HepG2 (cell line): ENCODE measurements at regions not wholly inside any gene's neighbourhood (a gene's known extent, or its start where the extent isn't known, plus 50 kb on each side); places are given as distances from the start of the nearest gene placed in this dataset.

Experiments used
- ATAC-seq: fragments of 200-7000 bp; cut with Tn5 transposase; 3 replicates; pipeline ENCODE4 v1.9.1; 2020; ENCODE audit warnings: mild to moderate bottlenecking, moderate library complexity
- BruUV-seq: library from RNA; stranded (reverse); fragments of 400-500 nt; replicated peaks from 2 replicates; lab custom pipeline; 2021; lab: Mats Ljungman, UMichigan
- CTCF ChIA-PET: fragments of 300-600 bp; formaldehyde crosslinking; extraction: SDS; loops from one replicate; lab custom pipeline; 2021; ENCODE audit warnings: low total read pairs, inconsistent platforms, low intra/inter-chr PET ratio; lab: Yijun Ruan, JAX
- POLR2A ChIA-PET: fragments of 350-600 bp; sonication (Branson Sonifier 250); formaldehyde crosslinking; loops from one replicate; lab custom pipeline; 2020; ENCODE audit warnings: antibody characterized with exemption, inconsistent platforms; lab: Yijun Ruan, JAX
- DNase-seq: peaks from one replicate; pipeline ENCODE4 v3.0.0-alpha.2; 2015; ENCODE audit warnings: low spot score
- FAIRE-seq: peaks from 3 replicates; lab custom pipeline; 2011; peaks lifted over from hg19 to GRCh38; lab: Jason Lieb, UNC
- H2AFZ ChIP-seq: one replicate; pipeline ENCODE4 v1.6.1; 2011; ENCODE audit warnings: low read length, inconsistent platforms
- H3K27ac ChIP-seq: fragments of 300-600 bp; 3 replicates; pipeline ENCODE4 v1.8.0; 2011; ENCODE audit warnings: mixed run types, mild to moderate bottlenecking, mixed read lengths, low read length, inconsistent platforms; ENCODE audit not compliant: insufficient read depth; ENCODE audit errors: extremely low read length
- H3K27me3 ChIP-seq, 2 experiments: fragments of 200-600 bp in 1 of 2; 2 replicates in 1 of 2; 3 replicates in 1 of 2; pipeline versions ENCODE4 v1.6.0 to v1.8.0; 2011; ENCODE audit warnings: low read length in 2 of 2, mild to moderate bottlenecking in 2 of 2, moderate library complexity in 2 of 2, inconsistent platforms in 1 of 2; ENCODE audit not compliant: insufficient read depth in 2 of 2, control insufficient read depth in 1 of 2
- H3K36me3 ChIP-seq, 2 experiments: fragments of 200-600 bp in 1 of 2; replicated peaks in 1 of 2; 2 replicates in 1 of 2; 3 replicates in 1 of 2; pipeline versions ENCODE4 v1.5.1 to v1.8.0; 2011; ENCODE audit warnings: low read length in 2 of 2, inconsistent platforms in 1 of 2; ENCODE audit not compliant: insufficient read depth in 2 of 2, control insufficient read depth in 1 of 2
- H3K4me1 ChIP-seq: 2 replicates; pipeline ENCODE4 v1.5.1; 2012; ENCODE audit warnings: low read length, inconsistent platforms; ENCODE audit not compliant: insufficient read depth
- H3K4me2 ChIP-seq: 2 replicates; pipeline ENCODE4 v1.6.0; 2011; ENCODE audit warnings: low read depth, low read length, inconsistent platforms
- H3K4me3 ChIP-seq, 3 experiments: fragments of 200-600 bp in 1 of 3; sonication (generic), shearing (Covaris generic) in 1 of 3; replicated peaks in 1 of 3; 2 replicates each; pipeline ENCODE4 v1.5.1; 2011 to 2016; ENCODE audit warnings: low read length in 3 of 3, inconsistent platforms in 2 of 3, low read depth in 2 of 3, mild to moderate bottlenecking in 2 of 3, control low read depth in 1 of 3, mixed read lengths in 1 of 3; ENCODE audit not compliant: insufficient read depth in 1 of 3
- H3K79me2 ChIP-seq: one replicate; pipeline ENCODE4 v1.6.1; 2011; ENCODE audit warnings: low read length, inconsistent platforms; ENCODE audit not compliant: insufficient read depth
- H3K9ac ChIP-seq: 2 replicates; pipeline ENCODE4 v1.6.0; 2011; ENCODE audit warnings: mild to moderate bottlenecking, low read depth, low read length, inconsistent platforms; ENCODE audit not compliant: insufficient read depth
- H3K9me3 ChIP-seq: 2 replicates; pipeline ENCODE4 v1.5.1; 2012; ENCODE audit warnings: mild to moderate bottlenecking, low read length
- H4K20me1 ChIP-seq: 2 replicates; pipeline ENCODE4 v1.6.0; 2011; ENCODE audit warnings: inconsistent platforms, mild to moderate bottlenecking, low read length, moderate library complexity; ENCODE audit not compliant: insufficient read depth
- AKAP8 ChIP-seq: sonication (generic); formaldehyde crosslinking; IDR thresholded peaks from 2 replicates; pipeline ENCODE4 v1.5.1; 2020; ENCODE audit warnings: mild to moderate bottlenecking, missing genetic modification reagents
- ATRX ChIP-seq: sonication (generic); formaldehyde crosslinking; IDR thresholded peaks from 2 replicates; pipeline ENCODE4 v1.4.0; 2020; ENCODE audit warnings: missing genetic modification reagents, borderline replicate concordance
- FOXM1 ChIP-seq: sonication (generic); formaldehyde crosslinking; IDR thresholded peaks from 2 replicates; pipeline ENCODE4 v1.5.0; 2020; ENCODE audit warnings: missing genetic modification reagents
- HNF4A ChIP-seq: sonication (generic); formaldehyde crosslinking; IDR thresholded peaks from 2 replicates; pipeline ENCODE4 v1.4.0; 2020; ENCODE audit warnings: missing genetic modification reagents
- NFYC ChIP-seq: IDR thresholded peaks from 2 replicates; pipeline ENCODE4 v1.6.1; 2016; ENCODE audit warnings: missing genetic modification reagents, missing compliant biosample characterization
- REPIN1 ChIP-seq: sonication (generic); formaldehyde crosslinking; IDR thresholded peaks from 2 replicates; pipeline ENCODE4 v1.8.0; 2022; ENCODE audit warnings: missing genetic modification reagents, low read depth, mild to moderate bottlenecking, borderline replicate concordance
- U2AF2 ChIP-seq: fragments of 200-400 bp; formaldehyde crosslinking; IDR thresholded peaks from 2 replicates; pipeline ENCODE4 v1.6.1; 2017; ENCODE audit warnings: low read depth, mild to moderate bottlenecking, low read length
- ZFP36L1 ChIP-seq: sonication (generic); formaldehyde crosslinking; IDR thresholded peaks from 2 replicates; pipeline ENCODE4 v1.8.0; 2022; ENCODE audit warnings: mild to moderate bottlenecking, missing genetic modification reagents, moderate library complexity
- ZFP90 ChIP-seq: sonication (generic); formaldehyde crosslinking; IDR thresholded peaks from 2 replicates; pipeline ENCODE4 v1.8.0; 2022; ENCODE audit warnings: missing genetic modification reagents, mild to moderate bottlenecking, inconsistent platforms, borderline replicate concordance
- ZNF235 ChIP-seq: sonication (generic); formaldehyde crosslinking; IDR thresholded peaks from 2 replicates; pipeline ENCODE4 v1.8.1; 2023; ENCODE audit warnings: mild to moderate bottlenecking, missing genetic modification reagents, borderline replicate concordance
- ZNF44 ChIP-seq: sonication (generic); formaldehyde crosslinking; IDR thresholded peaks from 2 replicates; pipeline ENCODE4 v1.5.1; 2020; ENCODE audit warnings: mild to moderate bottlenecking, missing genetic modification reagents
- WGBS: methylation state at CpG from one replicate; pipeline ENCODE4 v1.1.6; 2017; ENCODE audit warnings: low lambda C conversion rate; 5-methylcytosine and 5-hydroxymethylcytosine counted together
- in situ Hi-C: cut with HindIII; loops from 2 replicates; pipeline ENCODE4 v1.10.0; 2017; ENCODE audit warnings: low pct_unique_long_range_greater_than_20kb; ENCODE audit not compliant: extremely low pct_ligation_motif_present
- intact Hi-C: fragments of 100-400 bp; cut with micrococcal nuclease; formaldehyde crosslinking; loops from one replicate; pipeline ENCODE4 v1.10.0; 2022; ENCODE audit not compliant: unreplicated experiment
- TF ChIP-seq, protein P1 (sequence below): sonication (generic); formaldehyde crosslinking; IDR thresholded peaks from 2 replicates; pipeline ENCODE4 v1.5.0; 2020; ENCODE audit warnings: mild to moderate bottlenecking, missing genetic modification reagents
- TF ChIP-seq, protein P2 (sequence below): IDR thresholded peaks from 2 replicates; pipeline ENCODE4 v1.6.1; 2018; ENCODE audit warnings: missing genetic modification reagents
- TF ChIP-seq, protein P3 (sequence below): sonication (generic); formaldehyde crosslinking; IDR thresholded peaks from 2 replicates; pipeline ENCODE4 v1.4.0; 2020; ENCODE audit warnings: mild to moderate bottlenecking, missing genetic modification reagents

DNA sequence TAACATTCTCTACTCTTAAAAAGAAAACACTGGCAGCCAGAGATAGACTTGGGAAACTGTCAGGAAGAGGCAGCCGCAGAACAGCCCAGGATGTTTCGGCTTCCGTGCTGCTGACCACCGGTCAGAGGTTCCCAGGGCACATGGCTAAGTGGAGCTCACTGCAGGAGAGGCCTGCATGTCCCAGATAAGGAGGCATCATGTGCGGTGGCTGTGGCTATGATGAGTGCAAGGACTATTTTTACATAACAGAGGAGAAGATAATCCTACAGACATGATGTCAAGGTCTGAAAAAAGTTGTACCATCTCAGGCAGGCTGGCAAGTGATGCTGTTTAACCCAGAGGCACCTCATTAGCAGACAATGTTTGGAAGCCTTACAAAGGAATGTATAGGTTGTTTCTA is 252.3 kb downstream of the CYRIA start:
- Histone ChIP-seq H3K27ac (no peak overlapping the region), H4K20me1 (no peaks in the 10 kb centered on the region), H3K4me3 (no peak overlapping the region), H3K36me3 (no peaks in the 10 kb centered on the region), H3K9ac (no peak overlapping the region), H2AFZ (no peak overlapping the region), H3K4me1 (no peaks in the 10 kb centered on the region), H3K9me3 (peaks cover 6% of the 10 kb centered on the region; the same call in 1 of the 2 replicates), H3K27me3 (no peaks in the 10 kb centered on the region), H3K4me2 (no peak overlapping the region), H3K79me2 (no peaks in the 10 kb centered on the region)
- ChIA-PET CTCF (no interaction called here), POLR2A (no interaction called here)
- intact Hi-C loops, result no loop called here
- in situ Hi-C loops, result no loop called here
- FAIRE-seq, result no peak
- no peak for TF ChIP-seq NFYC (CRISPR knock-in tag)
- no peak for TF ChIP-seq ZFP36L1 (CRISPR knock-in tag)
- no peak for TF ChIP-seq ZNF235
- no TSS peak for BruUV-seq
- ATAC-seq, result no peak
- no peak for DNase-seq
- WGBS, result 37% methylated on average over 5 of the region's 5 CpGs

DNA sequence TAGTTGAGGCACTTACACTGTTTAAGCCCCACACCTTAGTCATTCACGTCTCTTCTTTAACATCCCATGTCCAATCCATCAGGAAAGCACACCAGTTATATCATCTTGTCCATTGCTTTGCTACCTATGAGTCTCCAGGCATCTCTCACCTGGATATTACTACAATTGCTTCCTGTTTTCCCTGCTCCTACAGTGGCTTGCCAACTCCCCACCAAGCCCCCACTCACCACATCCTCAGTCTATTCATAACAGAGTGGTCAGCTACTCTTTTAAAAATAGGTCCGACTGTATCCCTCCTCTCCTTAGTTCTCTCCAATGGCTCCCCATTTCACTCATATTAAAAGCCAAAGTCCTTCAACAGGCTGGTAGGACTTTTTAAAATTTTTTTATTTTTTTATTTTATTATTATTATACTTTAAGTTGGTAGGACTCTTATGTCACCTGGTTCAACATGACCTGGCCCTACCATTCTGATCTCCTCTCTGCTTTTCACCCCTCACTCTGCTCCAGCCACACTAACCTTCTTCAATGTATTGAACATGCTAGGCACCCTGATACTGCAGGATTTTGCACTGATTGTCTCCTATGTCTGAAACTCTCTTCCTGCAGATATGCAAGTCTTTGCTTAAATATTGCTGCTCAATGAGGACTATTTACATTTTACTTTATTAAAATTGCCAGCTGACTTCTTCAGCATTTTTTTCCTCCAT is 253.2 kb downstream of the CYRIA start:
- Histone ChIP-seq H3K4me3 (no peak overlapping the region), H3K9me3 (peaks cover 6% of the 10 kb centered on the region; the same call in 1 of the 2 replicates), H3K9ac (no peak overlapping the region), H3K4me1 (no peaks in the 10 kb centered on the region), H3K36me3 (no peaks in the 10 kb centered on the region), H3K4me2 (no peak overlapping the region), H3K79me2 (no peaks in the 10 kb centered on the region), H3K27me3 (no peaks in the 10 kb centered on the region), H4K20me1 (no peaks in the 10 kb centered on the region), H3K27ac (no peak overlapping the region), H2AFZ (no peak overlapping the region)
- DNase-seq (no peak), ATAC-seq (no peak), FAIRE-seq (no peak)
- intact Hi-C loops (no loop called here), in situ Hi-C loops (no loop called here)
- POLR2A ChIA-PET, result no interaction called here
- no TSS peak for BruUV-seq
- CTCF ChIA-PET, result no interaction called here
- WGBS, result 80% methylated on average over 2 of the region's 2 CpGs
- TF ChIP-seq REPIN1 (CRISPR knock-in tag), result no peak
- no peak for TF ChIP-seq U2AF2
- TF ChIP-seq, protein P1, sequence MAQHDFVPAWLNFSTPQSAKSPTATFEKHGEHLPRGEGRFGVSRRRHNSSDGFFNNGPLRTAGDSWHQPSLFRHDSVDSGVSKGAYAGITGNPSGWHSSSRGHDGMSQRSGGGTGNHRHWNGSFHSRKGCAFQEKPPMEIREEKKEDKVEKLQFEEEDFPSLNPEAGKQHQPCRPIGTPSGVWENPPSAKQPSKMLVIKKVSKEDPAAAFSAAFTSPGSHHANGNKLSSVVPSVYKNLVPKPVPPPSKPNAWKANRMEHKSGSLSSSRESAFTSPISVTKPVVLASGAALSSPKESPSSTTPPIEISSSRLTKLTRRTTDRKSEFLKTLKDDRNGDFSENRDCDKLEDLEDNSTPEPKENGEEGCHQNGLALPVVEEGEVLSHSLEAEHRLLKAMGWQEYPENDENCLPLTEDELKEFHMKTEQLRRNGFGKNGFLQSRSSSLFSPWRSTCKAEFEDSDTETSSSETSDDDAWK (CRISPR knock-in tag), result no peak
- no peak for TF ChIP-seq ZFP90
- no peak for TF ChIP-seq HNF4A (CRISPR knock-in tag)
- TF ChIP-seq ZNF44 (CRISPR knock-in tag), result no peak
- no peak for TF ChIP-seq AKAP8 (CRISPR knock-in tag)
- TF ChIP-seq, protein P2, sequence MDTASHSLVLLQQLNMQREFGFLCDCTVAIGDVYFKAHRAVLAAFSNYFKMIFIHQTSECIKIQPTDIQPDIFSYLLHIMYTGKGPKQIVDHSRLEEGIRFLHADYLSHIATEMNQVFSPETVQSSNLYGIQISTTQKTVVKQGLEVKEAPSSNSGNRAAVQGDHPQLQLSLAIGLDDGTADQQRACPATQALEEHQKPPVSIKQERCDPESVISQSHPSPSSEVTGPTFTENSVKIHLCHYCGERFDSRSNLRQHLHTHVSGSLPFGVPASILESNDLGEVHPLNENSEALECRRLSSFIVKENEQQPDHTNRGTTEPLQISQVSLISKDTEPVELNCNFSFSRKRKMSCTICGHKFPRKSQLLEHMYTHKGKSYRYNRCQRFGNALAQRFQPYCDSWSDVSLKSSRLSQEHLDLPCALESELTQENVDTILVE, result no peak
- TF ChIP-seq, protein P3, sequence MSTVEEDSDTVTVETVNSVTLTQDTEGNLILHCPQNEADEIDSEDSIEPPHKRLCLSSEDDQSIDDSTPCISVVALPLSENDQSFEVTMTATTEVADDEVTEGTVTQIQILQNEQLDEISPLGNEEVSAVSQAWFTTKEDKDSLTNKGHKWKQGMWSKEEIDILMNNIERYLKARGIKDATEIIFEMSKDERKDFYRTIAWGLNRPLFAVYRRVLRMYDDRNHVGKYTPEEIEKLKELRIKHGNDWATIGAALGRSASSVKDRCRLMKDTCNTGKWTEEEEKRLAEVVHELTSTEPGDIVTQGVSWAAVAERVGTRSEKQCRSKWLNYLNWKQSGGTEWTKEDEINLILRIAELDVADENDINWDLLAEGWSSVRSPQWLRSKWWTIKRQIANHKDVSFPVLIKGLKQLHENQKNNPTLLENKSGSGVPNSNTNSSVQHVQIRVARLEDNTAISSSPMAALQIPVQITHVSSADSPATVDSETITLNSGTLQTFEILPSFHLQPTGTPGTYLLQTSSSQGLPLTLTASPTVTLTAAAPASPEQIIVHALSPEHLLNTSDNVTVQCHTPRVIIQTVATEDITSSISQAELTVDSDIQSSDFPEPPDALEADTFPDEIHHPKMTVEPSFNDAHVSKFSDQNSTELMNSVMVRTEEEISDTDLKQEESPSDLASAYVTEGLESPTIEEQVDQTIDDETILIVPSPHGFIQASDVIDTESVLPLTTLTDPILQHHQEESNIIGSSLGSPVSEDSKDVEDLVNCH, result no peak
- no peak for TF ChIP-seq ATRX (CRISPR knock-in tag)
- TF ChIP-seq FOXM1, result no peak
